IPS DF 4.7 (cell line): ENCODE measurements at regions not wholly inside any gene's neighbourhood (a gene's known extent, or its start where the extent isn't known, plus 50 kb on each side); places are given as distances from the start of the nearest gene placed in this dataset.

Experiments
- DNase-seq: peaks from one replicate; pipeline ENCODE4 v3.0.0-alpha.2; 2013; ENCODE audit warnings: low spot score; ENCODE audit errors: extremely low read depth

- no peak for DNase-seq
Observed at GRCh38 chr3:63043631-63044030, 168.4 kb upstream of the CADPS start.

GRCh38 chr3:63046152-63046551, 170.9 kb upstream of the CADPS start:
- no peak for DNase-seq

- no peak for DNase-seq
Observed at GRCh38 chr3:63046580-63046979, 171.4 kb upstream of the CADPS start.

- no peak for DNase-seq
Observed at GRCh38 chr3:63047068-63047467, 171.9 kb upstream of the CADPS start.

- DNase-seq: no peak
Observed at GRCh38 chr3:63048367-63049326, 173.4 kb upstream of the CADPS start.

- no peak for DNase-seq
Observed at GRCh38 chr3:63050548-63051177, 175.4 kb upstream of the CADPS start.

GRCh38 chr3:63051920-63052319, 176.7 kb upstream of the CADPS start:
- DNase-seq: no peak

GRCh38 chr3:63056932-63057331, 181.7 kb upstream of the CADPS start:
- no peak for DNase-seq

GRCh38 chr3:63060412-63060811, 185.2 kb upstream of the CADPS start:
- DNase-seq: no peak

GRCh38 chr3:63061449-63061848, 186.2 kb upstream of the CADPS start:
- no peak for DNase-seq

- no peak for DNase-seq
Observed at GRCh38 chr3:63064209-63064755, 189.1 kb upstream of the CADPS start.

GRCh38 chr3:63067999-63068645, 192.9 kb upstream of the CADPS start:
- no peak for DNase-seq

- no peak for DNase-seq
Observed at GRCh38 chr3:63069806-63070475, 194.7 kb upstream of the CADPS start.

- DNase-seq: no peak
Observed at GRCh38 chr3:63070476-63070810, 195.2 kb upstream of the CADPS start.

GRCh38 chr3:63076357-63076756, 201.1 kb upstream of the CADPS start:
- no peak for DNase-seq

- no peak for DNase-seq
Observed at GRCh38 chr3:63086190-63086589, 191.9 kb upstream of the SYNPR start.

- no peak for DNase-seq
Observed at GRCh38 chr3:63089007-63089750, 188.9 kb upstream of the SYNPR start.

GRCh38 chr3:63089751-63090132, 188.4 kb upstream of the SYNPR start:
- DNase-seq: no peak

GRCh38 chr3:63090656-63091055, 187.5 kb upstream of the SYNPR start:
- DNase-seq: no peak

GRCh38 chr3:63092515-63092914, 185.6 kb upstream of the SYNPR start:
- no peak for DNase-seq
